Smooth muscle cell (in vitro differentiated cells): ENCODE measurements at regions not wholly inside any gene's neighbourhood (a gene's known extent, or its start where the extent isn't known, plus 50 kb on each side); places are given as distances from the start of the nearest gene placed in this dataset.

ENCODE experiments used
- DNase-seq: peaks from one replicate; lab custom pipeline; 2025; ENCODE audit not compliant: unreplicated experiment; lab: John Stamatoyannopoulos, UW
- H2AFZ ChIP-seq: fragments of 200-600 bp; sonication (generic); 2 replicates; pipeline ENCODE4 v1.6.0; 2016; ENCODE audit warnings: antibody characterized with exemption, low read depth, mild to moderate bottlenecking
- H3F3A ChIP-seq: fragments of 200-600 bp; sonication (generic); 2 replicates; pipeline ENCODE4 v1.6.0; 2017; ENCODE audit warnings: antibody characterized with exemption, low read depth
- H3K27ac ChIP-seq: fragments of 200-600 bp; sonication (generic); 2 replicates; pipeline ENCODE4 v1.5.1; 2016; ENCODE audit warnings: low read depth, mild to moderate bottlenecking
- H3K27me3 ChIP-seq: fragments of 200-600 bp; sonication (generic); 2 replicates; pipeline ENCODE4 v1.6.1; 2016; ENCODE audit warnings: low read depth, mild to moderate bottlenecking
- H3K36me3 ChIP-seq: fragments of 200-600 bp; sonication (generic); 2 replicates; pipeline ENCODE4 v1.5.1; 2016; ENCODE audit warnings: low read depth
- H3K4me1 ChIP-seq: fragments of 200-600 bp; sonication (generic); 2 replicates; pipeline ENCODE4 v1.5.1; 2016; ENCODE audit warnings: low read depth
- H3K4me2 ChIP-seq: fragments of 200-600 bp; sonication (generic); 2 replicates; pipeline ENCODE4 v1.6.0; 2016; ENCODE audit warnings: mild to moderate bottlenecking
- H3K4me3 ChIP-seq: fragments of 200-600 bp; sonication (generic); 2 replicates; pipeline ENCODE4 v1.5.1; 2016; ENCODE audit warnings: mild to moderate bottlenecking
- H3K79me2 ChIP-seq: fragments of 200-600 bp; sonication (generic); 2 replicates; pipeline ENCODE4 v1.6.0; 2016; ENCODE audit warnings: low read depth, mild to moderate bottlenecking
- H3K9ac ChIP-seq: fragments of 200-600 bp; sonication (generic); 2 replicates; pipeline ENCODE4 v1.6.0; 2016; ENCODE audit warnings: low read depth
- H3K9me3 ChIP-seq: fragments of 200-600 bp; sonication (generic); replicated peaks from 2 replicates; pipeline ENCODE4 v1.5.1; 2016; ENCODE audit warnings: low read depth
- H4K20me1 ChIP-seq: fragments of 200-600 bp; sonication (generic); 2 replicates; pipeline ENCODE4 v1.6.0; 2016; ENCODE audit warnings: low read depth
- WGBS: methylation state at CpG from one replicate; pipeline ENCODE4 v1.1.7; 2016; ENCODE audit warnings: low lambda C conversion rate; 5-methylcytosine and 5-hydroxymethylcytosine counted together
- TF ChIP-seq, protein P1 (sequence below): fragments of 200-600 bp; sonication (generic); IDR thresholded peaks from 2 replicates; pipeline ENCODE4 v1.5.1; 2017; ENCODE audit warnings: borderline replicate concordance, mild to moderate bottlenecking, antibody characterized with exemption; ENCODE audit not compliant: insufficient read depth, poor library complexity, severe bottlenecking

DNA sequence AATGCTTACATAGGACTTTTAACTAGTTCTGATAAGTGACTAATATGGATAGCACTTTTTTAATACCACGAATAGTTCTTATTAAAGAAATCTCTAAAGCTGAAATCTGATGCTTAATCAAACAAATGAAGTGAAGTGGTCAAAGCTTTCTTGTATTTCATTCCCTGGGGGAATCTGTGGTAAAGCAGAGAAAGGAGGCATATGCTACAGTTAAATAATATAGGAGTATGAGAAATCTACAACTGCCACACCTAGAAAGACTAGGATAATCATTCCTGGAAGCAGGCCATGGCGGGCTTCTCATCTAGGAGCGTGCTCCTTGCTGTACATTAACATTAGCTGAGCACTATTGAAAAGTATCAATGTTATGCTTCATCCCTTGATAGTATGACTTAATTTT is 835.7 kb downstream of the OTOL1 start:
- H3K27me3 ChIP-seq = no peaks in the 10 kb centered on the region
- H3F3A ChIP-seq = no peaks in the 10 kb centered on the region
- H3K9me3 ChIP-seq = no peaks in the 10 kb centered on the region
- DNase-seq = no peak
- no peaks in the 10 kb centered on the region for H3K4me1 ChIP-seq
- H2AFZ ChIP-seq = no peak overlapping the region
- no peaks in the 10 kb centered on the region for H3K79me2 ChIP-seq
- H3K4me2 ChIP-seq = no peak overlapping the region
- no peak overlapping the region for H3K4me3 ChIP-seq
- no peak overlapping the region for H3K27ac ChIP-seq
- H3K36me3 ChIP-seq = no peaks in the 10 kb centered on the region
- no peak overlapping the region for H3K9ac ChIP-seq
- no peaks in the 10 kb centered on the region for H4K20me1 ChIP-seq
- WGBS = 91% methylated on average over 3 of the region's 3 CpGs
- TF ChIP-seq, protein P1, sequence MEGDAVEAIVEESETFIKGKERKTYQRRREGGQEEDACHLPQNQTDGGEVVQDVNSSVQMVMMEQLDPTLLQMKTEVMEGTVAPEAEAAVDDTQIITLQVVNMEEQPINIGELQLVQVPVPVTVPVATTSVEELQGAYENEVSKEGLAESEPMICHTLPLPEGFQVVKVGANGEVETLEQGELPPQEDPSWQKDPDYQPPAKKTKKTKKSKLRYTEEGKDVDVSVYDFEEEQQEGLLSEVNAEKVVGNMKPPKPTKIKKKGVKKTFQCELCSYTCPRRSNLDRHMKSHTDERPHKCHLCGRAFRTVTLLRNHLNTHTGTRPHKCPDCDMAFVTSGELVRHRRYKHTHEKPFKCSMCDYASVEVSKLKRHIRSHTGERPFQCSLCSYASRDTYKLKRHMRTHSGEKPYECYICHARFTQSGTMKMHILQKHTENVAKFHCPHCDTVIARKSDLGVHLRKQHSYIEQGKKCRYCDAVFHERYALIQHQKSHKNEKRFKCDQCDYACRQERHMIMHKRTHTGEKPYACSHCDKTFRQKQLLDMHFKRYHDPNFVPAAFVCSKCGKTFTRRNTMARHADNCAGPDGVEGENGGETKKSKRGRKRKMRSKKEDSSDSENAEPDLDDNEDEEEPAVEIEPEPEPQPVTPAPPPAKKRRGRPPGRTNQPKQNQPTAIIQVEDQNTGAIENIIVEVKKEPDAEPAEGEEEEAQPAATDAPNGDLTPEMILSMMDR = no peak

DNA sequence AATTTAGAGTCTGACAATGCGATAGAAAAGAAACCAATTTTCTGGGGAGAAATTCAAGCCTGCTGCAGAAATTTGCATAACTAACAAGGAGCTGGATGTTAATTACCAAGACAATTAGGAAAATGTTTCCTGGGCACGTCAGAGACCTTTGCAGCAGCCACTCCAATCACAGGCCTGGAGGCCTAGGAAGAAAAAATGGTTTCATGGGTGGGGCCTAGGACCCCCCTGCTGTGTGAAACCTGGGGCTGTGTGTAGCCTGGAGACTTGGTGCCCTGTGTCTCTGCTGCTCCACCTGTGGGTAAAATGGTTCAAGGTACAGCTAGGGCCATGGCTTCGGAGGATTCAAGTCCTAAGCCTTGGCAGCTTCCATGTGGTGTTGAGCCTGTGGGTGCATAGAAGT is 837.9 kb downstream of the OTOL1 start:
- Histone ChIP-seq H3K36me3 (no peaks in the 10 kb centered on the region), H4K20me1 (no peaks in the 10 kb centered on the region), H3K4me3 (no peak overlapping the region), H3K79me2 (no peaks in the 10 kb centered on the region), H3K9ac (no peak overlapping the region), H2AFZ (no peak overlapping the region), H3F3A (no peaks in the 10 kb centered on the region), H3K27ac (no peak overlapping the region), H3K9me3 (no peaks in the 10 kb centered on the region), H3K4me2 (no peak overlapping the region), H3K4me1 (no peaks in the 10 kb centered on the region), H3K27me3 (no peaks in the 10 kb centered on the region)
- TF ChIP-seq, protein P1 = no peak
- WGBS = 93% methylated on average over 3 of the region's 3 CpGs
- no peak for DNase-seq

DNA sequence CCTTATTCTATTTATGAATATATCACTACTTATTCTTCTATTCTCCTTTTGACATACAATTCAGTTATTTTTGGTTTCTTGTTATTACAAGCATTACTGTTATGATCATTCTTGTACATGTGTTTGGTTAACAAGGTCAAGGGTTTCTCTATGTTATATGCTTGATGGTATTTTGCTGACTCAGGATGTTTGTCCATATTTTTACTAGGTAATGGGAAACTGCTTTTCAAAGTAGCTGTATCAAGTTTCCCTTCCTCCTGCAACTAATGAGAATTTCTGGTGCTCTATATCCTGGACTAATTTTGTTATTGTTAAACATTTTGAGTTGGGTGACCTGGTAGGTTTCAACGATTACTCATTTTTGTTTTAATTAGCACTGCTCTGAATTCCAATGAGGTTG is 841.0 kb downstream of the OTOL1 start:
- Histone ChIP-seq H3K79me2 (no peaks in the 10 kb centered on the region), H2AFZ (no peak overlapping the region), H3K9ac (no peak overlapping the region), H3K27me3 (no peaks in the 10 kb centered on the region), H3F3A (no peaks in the 10 kb centered on the region), H3K4me3 (no peak overlapping the region), H4K20me1 (no peaks in the 10 kb centered on the region), H3K4me1 (no peaks in the 10 kb centered on the region), H3K36me3 (no peaks in the 10 kb centered on the region), H3K9me3 (no peaks in the 10 kb centered on the region), H3K27ac (no peak overlapping the region), H3K4me2 (no peak overlapping the region)
- TF ChIP-seq, protein P1 = no peak
- DNase-seq = no peak
- WGBS = 89% methylated on average over 1 of the region's 1 CpG

DNA sequence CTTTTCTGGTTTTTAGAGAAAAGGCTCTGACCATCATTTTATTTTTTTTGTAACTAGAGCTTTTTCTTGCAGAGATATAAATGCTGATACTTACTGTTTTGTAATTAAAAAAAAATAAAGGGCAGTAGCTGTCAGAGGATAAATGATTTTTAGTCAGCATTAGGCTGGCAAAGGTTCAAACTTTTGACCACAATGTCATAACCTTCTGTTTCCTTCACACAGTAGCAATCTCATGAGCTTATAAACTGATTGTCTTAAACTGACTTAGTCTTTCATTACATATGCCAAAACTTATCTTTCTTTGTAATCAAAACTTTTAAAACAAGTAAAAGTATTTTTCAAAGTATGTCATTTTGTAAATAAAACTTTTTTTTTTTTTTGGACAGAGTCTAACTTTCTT is 841.9 kb downstream of the OTOL1 start:
- no peaks in the 10 kb centered on the region for H3K9me3 ChIP-seq
- TF ChIP-seq, protein P1 = no peak
- no peaks in the 10 kb centered on the region for H4K20me1 ChIP-seq
- no peak for DNase-seq
- H3K27ac ChIP-seq = no peak overlapping the region
- no peaks in the 10 kb centered on the region for H3F3A ChIP-seq
- H3K4me3 ChIP-seq = no peak overlapping the region
- H3K79me2 ChIP-seq = no peaks in the 10 kb centered on the region
- no peak overlapping the region for H3K4me2 ChIP-seq
- no peaks in the 10 kb centered on the region for H3K36me3 ChIP-seq
- H3K4me1 ChIP-seq = no peaks in the 10 kb centered on the region
- H3K9ac ChIP-seq = no peak overlapping the region
- H2AFZ ChIP-seq = no peak overlapping the region
- H3K27me3 ChIP-seq = no peaks in the 10 kb centered on the region
